Head of caudate nucleus (tissue), 42 donors: ENCODE measurements at regions not wholly inside any gene's neighbourhood (a gene's known extent, or its start where the extent isn't known, plus 50 kb on each side); places are given as distances from the start of the nearest gene placed in this dataset.

Experiments
- DNase-seq, 42 donors: peaks; one replicate each; pipeline versions ENCODE4 v3.0.0 to v3.0.0-alpha.2; 2020 to 2021; ENCODE audit warnings: mixed read lengths in 7 of 42
- intact Hi-C: fragments of 100-400 bp; cut with DNase I; formaldehyde crosslinking; loops from one replicate; pipeline ENCODE4 v1.15.0; 2022

GRCh38 chr5:61999371-61999770 is 306.6 kb upstream of the KIF2A start:
- intact Hi-C loops, result no loop called here
- DNase-seq, result no peak

GRCh38 chr5:62000646-62001045 is 305.4 kb upstream of the KIF2A start:
- intact Hi-C loops, result no loop called here
- DNase-seq, result no peak

- intact Hi-C loops, result no loop called here
- DNase-seq, result no peak
These were observed 304.4 kb upstream of the KIF2A start for GRCh38 chr5:62001640-62002039.

- no peak for DNase-seq
- intact Hi-C loops, result no loop called here
These were observed 303.6 kb upstream of the KIF2A start for GRCh38 chr5:62002436-62002835.

GRCh38 chr5:62005551-62005950 is 300.5 kb upstream of the KIF2A start:
- DNase-seq, result no peak
- intact Hi-C loops, result no loop called here

- DNase-seq, result no peak
- intact Hi-C loops, result no loop called here
These were observed 298.5 kb upstream of the KIF2A start for GRCh38 chr5:62007457-62007856.

GRCh38 chr5:62011089-62011664 is 294.8 kb upstream of the KIF2A start:
- peak in 1 of 42 donors; percentile 9 for DNase-seq
- intact Hi-C loops, result no loop called here

GRCh38 chr5:62017092-62017491 is 288.9 kb upstream of the KIF2A start:
- intact Hi-C loops, result no loop called here
- peak in 1 of 42 donors; percentile 3 for DNase-seq

- DNase-seq, result no peak
- intact Hi-C loops, result no loop called here
These were observed 276.7 kb upstream of the KIF2A start for GRCh38 chr5:62029303-62029702.

- no peak for DNase-seq
- intact Hi-C loops, result no loop called here
These were observed 275.7 kb upstream of the KIF2A start for GRCh38 chr5:62030326-62030725.

- no peak for DNase-seq
- intact Hi-C loops, result no loop called here
These were observed 268.0 kb upstream of the KIF2A start for GRCh38 chr5:62038024-62038423.

GRCh38 chr5:62041156-62041756 is 264.8 kb upstream of the KIF2A start:
- no peak for DNase-seq
- intact Hi-C loops, result no loop called here

- DNase-seq, result no peak
- intact Hi-C loops, result no loop called here
These were observed 264.0 kb upstream of the KIF2A start for GRCh38 chr5:62042007-62042406.

GRCh38 chr5:62043289-62044280 is 262.4 kb upstream of the KIF2A start:
- no peak for DNase-seq
- intact Hi-C loops, result no loop called here

- intact Hi-C loops, result no loop called here
- no peak for DNase-seq
These were observed 261.0 kb upstream of the KIF2A start for GRCh38 chr5:62044989-62045388.

- intact Hi-C loops, result no loop called here
- no peak for DNase-seq
These were observed 259.8 kb upstream of the KIF2A start for GRCh38 chr5:62046191-62046590.

GRCh38 chr5:62051747-62052146 is 254.3 kb upstream of the KIF2A start:
- intact Hi-C loops, result no loop called here
- DNase-seq, result no peak

GRCh38 chr5:62059960-62060359 is 246.0 kb upstream of the KIF2A start:
- no peak for DNase-seq
- intact Hi-C loops, result no loop called here

GRCh38 chr5:62065050-62065449 is 241.0 kb upstream of the KIF2A start:
- no peak for DNase-seq
- intact Hi-C loops, result no loop called here

- no peak for DNase-seq
- intact Hi-C loops, result no loop called here
These were observed 239.2 kb upstream of the KIF2A start for GRCh38 chr5:62066761-62067277.
